ENCODE measurements at regions not wholly inside any gene's neighbourhood (a gene's known extent, or its start where the extent isn't known, plus 50 kb on each side); places are given as distances from the start of the nearest gene placed in this dataset.

GRCh38 chr13:27004326-27004725, 167.3 kb downstream of the USP12 start:
- Mint-ChIP-seq H3K9me3 (no peaks in the 10 kb centered on the region), H3K27me3 (peaks cover 42% of the 10 kb centered on the region), H3K4me3 (no peak overlapping the region), H3K36me3 (ENCODE audit: low read depth) (no peaks in the 10 kb centered on the region), H3K4me1 (ENCODE audit: low read depth) (peaks cover 5% of the 10 kb centered on the region), H3K27ac (no peak overlapping the region)
- DNase-seq, result no peak
- POLR2A ChIA-PET, result no interaction called here
- no peak for ATAC-seq
- intact Hi-C loops (cut with micrococcal nuclease), result no loop called here
- CTCF ChIA-PET, result interaction anchor here (1.3 kb wide), 2 partner anchors 11 to 358 kb away, joined by 3 read pairs; no protein-coding TSS in a partner anchor
- TF ChIP-seq CTCF (IDR thresholded peaks at IDR 0.05), result no peak

- H3K4me1 Mint-ChIP-seq (ENCODE audit: low read depth), result peaks cover 8% of the 10 kb centered on the region
- DNase-seq (no peak), ATAC-seq (no peak)
- intact Hi-C loops (cut with micrococcal nuclease), result no loop called here
- no peaks in the 10 kb centered on the region for H3K9me3 Mint-ChIP-seq
- TF ChIP-seq CTCF (IDR thresholded peaks at IDR 0.05), result no peak
- ChIA-PET POLR2A (no interaction called here), CTCF (interaction anchor here (0.5 to 2.2 kb wide), 4 partner anchors 16 to 360 kb away, joined by 3 to 11 read pairs (median 6); no protein-coding TSS in a partner anchor)
- no peaks in the 10 kb centered on the region for H3K36me3 Mint-ChIP-seq (ENCODE audit: low read depth)
- peaks cover 40% of the 10 kb centered on the region for H3K27me3 Mint-ChIP-seq
- no peak overlapping the region for H3K4me3 Mint-ChIP-seq
- H3K27ac Mint-ChIP-seq, result no peak overlapping the region
These were observed 169.9 kb downstream of the USP12 start for GRCh38 chr13:27001705-27002104.

- no peak for DNase-seq
- no peaks in the 10 kb centered on the region for H3K36me3 Mint-ChIP-seq (ENCODE audit: low read depth)
- H3K9me3 Mint-ChIP-seq, result no peaks in the 10 kb centered on the region
- intact Hi-C loops (cut with micrococcal nuclease), result no loop called here
- no peak overlapping the region for H3K4me3 Mint-ChIP-seq
- POLR2A ChIA-PET, result no interaction called here
- H3K27ac Mint-ChIP-seq, result no peak overlapping the region
- peaks cover 7% of the 10 kb centered on the region for H3K4me1 Mint-ChIP-seq (ENCODE audit: low read depth)
- no peak for TF ChIP-seq CTCF (IDR thresholded peaks at IDR 0.05)
- H3K27me3 Mint-ChIP-seq, result peaks cover 36% of the 10 kb centered on the region
- CTCF ChIA-PET, result interaction anchor here (1.0 to 1.6 kb wide), 2 partner anchors 15 to 339 kb away, joined by 3 to 8 read pairs; no protein-coding TSS in a partner anchor
- no peak for ATAC-seq
These were observed 170.9 kb downstream of the USP12 start for GRCh38 chr13:27000686-27001085.

- peaks cover 4% of the 10 kb centered on the region for H3K4me1 Mint-ChIP-seq (ENCODE audit: low read depth)
- no peak overlapping the region for H3K4me3 Mint-ChIP-seq
- no peak for TF ChIP-seq CTCF (IDR thresholded peaks at IDR 0.05)
- POLR2A ChIA-PET, result no interaction called here
- CTCF ChIA-PET, result no interaction called here
- ATAC-seq, result no peak
- no peak for DNase-seq
- H3K27ac Mint-ChIP-seq, result no peak overlapping the region
- H3K36me3 Mint-ChIP-seq (ENCODE audit: low read depth), result no peaks in the 10 kb centered on the region
- intact Hi-C loops (cut with micrococcal nuclease), result no loop called here
- peaks cover 30% of the 10 kb centered on the region for H3K27me3 Mint-ChIP-seq
- H3K9me3 Mint-ChIP-seq, result no peaks in the 10 kb centered on the region
These were observed 172.1 kb downstream of the USP12 start for GRCh38 chr13:26999499-26999898.

GRCh38 chr13:26998292-26998691, 173.3 kb downstream of the USP12 start:
- intact Hi-C loops (cut with micrococcal nuclease), result no loop called here
- POLR2A ChIA-PET, result no interaction called here
- peaks cover 25% of the 10 kb centered on the region for H3K27me3 Mint-ChIP-seq

More at GRCh38 chr13:26998292-26998691, 173.3 kb downstream of the USP12 start:
- Mint-ChIP-seq H3K4me3 (no peak overlapping the region), H3K4me1 (ENCODE audit: low read depth) (peaks cover 4% of the 10 kb centered on the region), H3K9me3 (no peaks in the 10 kb centered on the region), H3K36me3 (ENCODE audit: low read depth) (no peaks in the 10 kb centered on the region), H3K27ac (no peak overlapping the region)
- CTCF ChIA-PET, result interaction anchor here (1.6 to 1.9 kb wide), 2 partner anchors 360 to 362 kb away, joined by 5 to 7 read pairs; no protein-coding TSS in a partner anchor
- TF ChIP-seq CTCF (IDR thresholded peaks at IDR 0.05), result no peak
- no peak for DNase-seq
- ATAC-seq, result no peak

Data from activated CD8-positive, alpha-beta T cell treated with anti-CD3 and anti-CD28 coated beads for 36 hours (primary cell).